ENCODE measurements at regions not wholly inside any gene's neighbourhood (a gene's known extent, or its start where the extent isn't known, plus 50 kb on each side); places are given as distances from the start of the nearest gene placed in this dataset.

- no peak for DNase-seq (ENCODE audit: low read depth in 2 of 2, low spot score in 1 of 2)
These were observed 84.0 kb downstream of the SPP2 start for GRCh38 chr2:234134496-234134895.

- no peak for DNase-seq (ENCODE audit: low read depth in 2 of 2, low spot score in 1 of 2)
These were observed 82.5 kb downstream of the SPP2 start for GRCh38 chr2:234133004-234133403.

GRCh38 chr2:234130777-234131181 lies 80.3 kb downstream of the SPP2 start:
- DNase-seq (ENCODE audit: low read depth in 2 of 2, low spot score in 1 of 2) = no peak

- DNase-seq (ENCODE audit: low read depth in 2 of 2, low spot score in 1 of 2) = no peak
These were observed 78.1 kb downstream of the SPP2 start for GRCh38 chr2:234128606-234129005.
